ENCODE measurements at regions not wholly inside any gene's neighbourhood (a gene's known extent, or its start where the extent isn't known, plus 50 kb on each side); places are given as distances from the start of the nearest gene placed in this dataset.

GRCh38 chr6:139686308-139686707 is 311.9 kb upstream of the CITED2 start:
- H2AFZ ChIP-seq (ENCODE audit: low read depth, low read length, severe bottlenecking), result no peak overlapping the region
- no peak overlapping the region for H3K4me2 ChIP-seq (ENCODE audit: low read depth, low read length, poor library complexity, severe bottlenecking)
- TF ChIP-seq EZH2phosphoT487 (conservative IDR thresholded peaks at IDR 0.05; ENCODE audit: low read length), result no peak
- TF ChIP-seq, protein P1, sequence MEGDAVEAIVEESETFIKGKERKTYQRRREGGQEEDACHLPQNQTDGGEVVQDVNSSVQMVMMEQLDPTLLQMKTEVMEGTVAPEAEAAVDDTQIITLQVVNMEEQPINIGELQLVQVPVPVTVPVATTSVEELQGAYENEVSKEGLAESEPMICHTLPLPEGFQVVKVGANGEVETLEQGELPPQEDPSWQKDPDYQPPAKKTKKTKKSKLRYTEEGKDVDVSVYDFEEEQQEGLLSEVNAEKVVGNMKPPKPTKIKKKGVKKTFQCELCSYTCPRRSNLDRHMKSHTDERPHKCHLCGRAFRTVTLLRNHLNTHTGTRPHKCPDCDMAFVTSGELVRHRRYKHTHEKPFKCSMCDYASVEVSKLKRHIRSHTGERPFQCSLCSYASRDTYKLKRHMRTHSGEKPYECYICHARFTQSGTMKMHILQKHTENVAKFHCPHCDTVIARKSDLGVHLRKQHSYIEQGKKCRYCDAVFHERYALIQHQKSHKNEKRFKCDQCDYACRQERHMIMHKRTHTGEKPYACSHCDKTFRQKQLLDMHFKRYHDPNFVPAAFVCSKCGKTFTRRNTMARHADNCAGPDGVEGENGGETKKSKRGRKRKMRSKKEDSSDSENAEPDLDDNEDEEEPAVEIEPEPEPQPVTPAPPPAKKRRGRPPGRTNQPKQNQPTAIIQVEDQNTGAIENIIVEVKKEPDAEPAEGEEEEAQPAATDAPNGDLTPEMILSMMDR (IDR thresholded peaks at IDR 0.05; ENCODE audit: insufficient read depth, low read length, poor library complexity, severe bottlenecking), result no peak
- no peak overlapping the region for H3K4me3 ChIP-seq (ENCODE audit: insufficient read depth, low read length, poor library complexity, severe bottlenecking)
- no peaks in the 10 kb centered on the region for H3K27me3 ChIP-seq (ENCODE audit: low read length)
- no peaks in the 10 kb centered on the region for H3K79me2 ChIP-seq (ENCODE audit: insufficient read depth, low read length)
- no peaks in the 10 kb centered on the region for H3F3A ChIP-seq (ENCODE audit: insufficient read depth)
- no peaks in the 10 kb centered on the region for H4K20me1 ChIP-seq (ENCODE audit: low read depth, low read length)
- H3K9ac ChIP-seq (ENCODE audit: low read length), result no peak overlapping the region
- H3K9me2 ChIP-seq (replicated peaks; ENCODE audit: insufficient read depth, low read length), result no peaks in the 10 kb centered on the region
- no peak overlapping the region for H3K27ac ChIP-seq (ENCODE audit: low read depth, low read length)
- no peaks in the 10 kb centered on the region for H3K36me3 ChIP-seq (ENCODE audit: low read length)
- H3K9me3 ChIP-seq (ENCODE audit: insufficient read depth, low read length), result no peaks in the 10 kb centered on the region

GRCh38 chr6:139685009-139685408 is 310.6 kb upstream of the CITED2 start:
- no peak overlapping the region for H3K4me2 ChIP-seq (ENCODE audit: low read depth, low read length, poor library complexity, severe bottlenecking)
- H3K9me2 ChIP-seq (replicated peaks; ENCODE audit: insufficient read depth, low read length), result no peaks in the 10 kb centered on the region
- no peaks in the 10 kb centered on the region for H4K20me1 ChIP-seq (ENCODE audit: low read depth, low read length)
- no peak overlapping the region for H3K9ac ChIP-seq (ENCODE audit: low read length)
- H3K4me3 ChIP-seq (ENCODE audit: insufficient read depth, low read length, poor library complexity, severe bottlenecking), result no peak overlapping the region
- H3K27me3 ChIP-seq (ENCODE audit: low read length), result no peaks in the 10 kb centered on the region
- H2AFZ ChIP-seq (ENCODE audit: low read depth, low read length, severe bottlenecking), result no peak overlapping the region
- no peaks in the 10 kb centered on the region for H3K9me3 ChIP-seq (ENCODE audit: insufficient read depth, low read length)
- no peak overlapping the region for H3K27ac ChIP-seq (ENCODE audit: low read depth, low read length)
- no peaks in the 10 kb centered on the region for H3K36me3 ChIP-seq (ENCODE audit: low read length)
- H3K79me2 ChIP-seq (ENCODE audit: insufficient read depth, low read length), result no peaks in the 10 kb centered on the region
- TF ChIP-seq, protein P1 (IDR thresholded peaks at IDR 0.05; ENCODE audit: insufficient read depth, low read length, poor library complexity, severe bottlenecking), result no peak
- TF ChIP-seq EZH2phosphoT487 (conservative IDR thresholded peaks at IDR 0.05; ENCODE audit: low read length), result no peak
- no peaks in the 10 kb centered on the region for H3F3A ChIP-seq (ENCODE audit: insufficient read depth)

- Histone ChIP-seq H3K27ac (ENCODE audit: low read depth, low read length) (no peak overlapping the region), H4K20me1 (ENCODE audit: low read depth, low read length) (no peaks in the 10 kb centered on the region), H3K4me3 (ENCODE audit: insufficient read depth, low read length, poor library complexity, severe bottlenecking) (no peak overlapping the region), H3F3A (ENCODE audit: insufficient read depth) (no peaks in the 10 kb centered on the region), H3K79me2 (ENCODE audit: insufficient read depth, low read length) (no peaks in the 10 kb centered on the region), H3K9me2 (replicated peaks; ENCODE audit: insufficient read depth, low read length) (no peaks in the 10 kb centered on the region), H3K9ac (ENCODE audit: low read length) (no peak overlapping the region), H3K36me3 (ENCODE audit: low read length) (no peaks in the 10 kb centered on the region), H3K9me3 (ENCODE audit: insufficient read depth, low read length) (no peaks in the 10 kb centered on the region), H3K4me2 (ENCODE audit: low read depth, low read length, poor library complexity, severe bottlenecking) (no peak overlapping the region), H2AFZ (ENCODE audit: low read depth, low read length, severe bottlenecking) (no peak overlapping the region), H3K27me3 (ENCODE audit: low read length) (no peaks in the 10 kb centered on the region)
- no peak for TF ChIP-seq EZH2phosphoT487 (conservative IDR thresholded peaks at IDR 0.05; ENCODE audit: low read length)
- TF ChIP-seq, protein P1 (IDR thresholded peaks at IDR 0.05; ENCODE audit: insufficient read depth, low read length, poor library complexity, severe bottlenecking), result no peak
Measured at GRCh38 chr6:139680819-139681218, 306.4 kb upstream of the CITED2 start.
